Erythroblast (primary cell): ENCODE measurements at regions not wholly inside any gene's neighbourhood (a gene's known extent, or its start where the extent isn't known, plus 50 kb on each side); places are given as distances from the start of the nearest gene placed in this dataset.

Experiments
- GATA1 ChIP-seq: IDR thresholded peaks from 2 replicates; pipeline ENCODE4 v1.6.1; 2011; ENCODE audit warnings: low read depth, mild to moderate bottlenecking, control low read depth, low read length, moderate library complexity
- POLR2A ChIP-seq: IDR thresholded peaks from 2 replicates; pipeline ENCODE4 v1.6.1; 2011; ENCODE audit warnings: mild to moderate bottlenecking, low read length

DNA sequence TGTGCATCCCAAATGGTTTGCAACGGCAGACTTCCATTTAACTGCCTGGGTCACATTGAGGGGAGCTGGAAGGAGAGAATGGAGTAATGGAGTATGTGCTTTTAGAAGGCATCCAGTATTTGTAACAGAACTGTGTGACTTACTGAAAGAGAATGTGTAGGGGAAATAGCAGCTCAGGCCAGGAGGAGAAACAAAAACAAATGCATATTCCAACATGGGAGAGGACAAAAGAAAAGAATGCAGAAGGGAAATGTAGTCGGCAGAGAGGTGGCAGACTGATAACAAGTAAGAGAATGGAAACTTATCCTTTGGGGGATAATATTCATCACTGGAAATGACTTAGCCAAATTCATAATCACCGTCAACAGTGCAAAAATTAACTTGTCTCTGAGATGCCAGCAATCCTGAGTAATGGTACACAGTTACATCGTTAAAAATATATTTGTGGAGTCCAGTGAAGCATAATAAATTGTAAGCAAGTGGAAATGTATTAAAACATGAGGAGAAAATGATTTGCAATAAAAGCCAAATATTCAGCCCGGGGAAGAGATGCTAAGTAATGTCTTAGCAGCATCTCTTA, 294.9 kb upstream of the SGO1 start:
- TF ChIP-seq POLR2A (no peak), GATA1 (no peak)
